GM18861 (cell line): ENCODE measurements at regions not wholly inside any gene's neighbourhood (a gene's known extent, or its start where the extent isn't known, plus 50 kb on each side); places are given as distances from the start of the nearest gene placed in this dataset.
A peak's percentile ranks its signal among the peaks of the same experiment; 100 is the strongest.

Experiments used
- ATAC-seq: cut with Tn5 transposase; IDR thresholded peaks from one replicate; pipeline ENCODE4 v1.9.1; 2021; ENCODE audit not compliant: unreplicated experiment

- ATAC-seq, result peak; percentile 50
Observed at GRCh38 chr5:152271420-152271819, 133.7 kb downstream of the NMUR2 start.

GRCh38 chr5:152270096-152270495 lies 135.0 kb downstream of the NMUR2 start:
- no peak for ATAC-seq

- no peak for ATAC-seq
Observed at GRCh38 chr5:152269533-152269932, 135.5 kb downstream of the NMUR2 start.

GRCh38 chr5:152264645-152265254 lies 140.3 kb downstream of the NMUR2 start:
- ATAC-seq, result no peak

- no peak for ATAC-seq
Observed at GRCh38 chr5:152262667-152263066, 142.4 kb downstream of the NMUR2 start.

- no peak for ATAC-seq
Observed at GRCh38 chr5:152260940-152261339, 144.1 kb downstream of the NMUR2 start.

GRCh38 chr5:152259702-152260101 lies 145.4 kb downstream of the NMUR2 start:
- ATAC-seq, result no peak

- ATAC-seq, result no peak
Observed at GRCh38 chr5:152256580-152256979, 148.5 kb downstream of the NMUR2 start.

- ATAC-seq, result no peak
Observed at GRCh38 chr5:152255411-152255810, 149.7 kb downstream of the NMUR2 start.

GRCh38 chr5:152247850-152248385 lies 157.2 kb downstream of the NMUR2 start:
- ATAC-seq, result no peak

- no peak for ATAC-seq
Observed at GRCh38 chr5:152246401-152246800, 158.7 kb downstream of the NMUR2 start.

- ATAC-seq, result no peak
Observed at GRCh38 chr5:152237531-152237930, 167.5 kb downstream of the NMUR2 start.

- ATAC-seq, result no peak
Observed at GRCh38 chr5:152226191-152226590, 178.9 kb downstream of the NMUR2 start.

- ATAC-seq, result no peak
Observed at GRCh38 chr5:152221721-152222629, 183.1 kb downstream of the NMUR2 start.

- no peak for ATAC-seq
Observed at GRCh38 chr5:152218694-152219093, 186.4 kb downstream of the NMUR2 start.

GRCh38 chr5:152205804-152206203 lies 199.3 kb downstream of the NMUR2 start:
- no peak for ATAC-seq

- ATAC-seq, result no peak
Observed at GRCh38 chr5:152202321-152202720, 202.8 kb downstream of the NMUR2 start.

GRCh38 chr5:152193391-152194107 lies 211.5 kb downstream of the NMUR2 start:
- no peak for ATAC-seq

- no peak for ATAC-seq
Observed at GRCh38 chr5:152188251-152188650, 216.8 kb downstream of the NMUR2 start.

- ATAC-seq, result no peak
Observed at GRCh38 chr5:152187668-152188067, 217.4 kb downstream of the NMUR2 start.

- ATAC-seq, result no peak
Observed at GRCh38 chr5:152185547-152186245, 219.4 kb downstream of the NMUR2 start.
